Smooth muscle cell (in vitro differentiated cells): ENCODE measurements at regions not wholly inside any gene's neighbourhood (a gene's known extent, or its start where the extent isn't known, plus 50 kb on each side); places are given as distances from the start of the nearest gene placed in this dataset.

Experiments
- DNase-seq: peaks from one replicate; lab custom pipeline; 2025; ENCODE audit not compliant: unreplicated experiment; lab: John Stamatoyannopoulos, UW
- H2AFZ ChIP-seq: fragments of 200-600 bp; sonication (generic); 2 replicates; pipeline ENCODE4 v1.6.0; 2016; ENCODE audit warnings: antibody characterized with exemption, low read depth, mild to moderate bottlenecking
- H3F3A ChIP-seq: fragments of 200-600 bp; sonication (generic); 2 replicates; pipeline ENCODE4 v1.6.0; 2017; ENCODE audit warnings: antibody characterized with exemption, low read depth
- H3K27ac ChIP-seq: fragments of 200-600 bp; sonication (generic); 2 replicates; pipeline ENCODE4 v1.5.1; 2016; ENCODE audit warnings: low read depth, mild to moderate bottlenecking
- H3K27me3 ChIP-seq: fragments of 200-600 bp; sonication (generic); 2 replicates; pipeline ENCODE4 v1.6.1; 2016; ENCODE audit warnings: low read depth, mild to moderate bottlenecking
- H3K36me3 ChIP-seq: fragments of 200-600 bp; sonication (generic); 2 replicates; pipeline ENCODE4 v1.5.1; 2016; ENCODE audit warnings: low read depth
- H3K4me1 ChIP-seq: fragments of 200-600 bp; sonication (generic); 2 replicates; pipeline ENCODE4 v1.5.1; 2016; ENCODE audit warnings: low read depth
- H3K4me2 ChIP-seq: fragments of 200-600 bp; sonication (generic); 2 replicates; pipeline ENCODE4 v1.6.0; 2016; ENCODE audit warnings: mild to moderate bottlenecking
- H3K4me3 ChIP-seq: fragments of 200-600 bp; sonication (generic); 2 replicates; pipeline ENCODE4 v1.5.1; 2016; ENCODE audit warnings: mild to moderate bottlenecking
- H3K79me2 ChIP-seq: fragments of 200-600 bp; sonication (generic); 2 replicates; pipeline ENCODE4 v1.6.0; 2016; ENCODE audit warnings: low read depth, mild to moderate bottlenecking
- H3K9ac ChIP-seq: fragments of 200-600 bp; sonication (generic); 2 replicates; pipeline ENCODE4 v1.6.0; 2016; ENCODE audit warnings: low read depth
- H3K9me3 ChIP-seq: fragments of 200-600 bp; sonication (generic); replicated peaks from 2 replicates; pipeline ENCODE4 v1.5.1; 2016; ENCODE audit warnings: low read depth
- H4K20me1 ChIP-seq: fragments of 200-600 bp; sonication (generic); 2 replicates; pipeline ENCODE4 v1.6.0; 2016; ENCODE audit warnings: low read depth
- CTCF ChIP-seq: fragments of 200-600 bp; sonication (generic); IDR thresholded peaks from 2 replicates; pipeline ENCODE4 v1.5.1; 2017; ENCODE audit warnings: borderline replicate concordance, mild to moderate bottlenecking, antibody characterized with exemption; ENCODE audit not compliant: insufficient read depth, poor library complexity, severe bottlenecking
- WGBS: methylation state at CpG from one replicate; pipeline ENCODE4 v1.1.7; 2016; ENCODE audit warnings: low lambda C conversion rate; 5-methylcytosine and 5-hydroxymethylcytosine counted together

GRCh38 chr1:8166406-8166805 lies 140.3 kb upstream of the ERRFI1 start:
- Histone ChIP-seq H3K9ac (no peak overlapping the region), H3K4me1 (peaks cover 6% of the 10 kb centered on the region), H3K27ac (no peak overlapping the region), H3K4me2 (no peak overlapping the region), H3K9me3 (no peaks in the 10 kb centered on the region), H4K20me1 (no peaks in the 10 kb centered on the region), H3K36me3 (no peaks in the 10 kb centered on the region), H3K27me3 (no peaks in the 10 kb centered on the region), H2AFZ (no peak overlapping the region), H3K79me2 (no peaks in the 10 kb centered on the region), H3F3A (no peaks in the 10 kb centered on the region), H3K4me3 (no peak overlapping the region)
- 90% methylated on average over 4 of the region's 4 CpGs for WGBS
- no peak for DNase-seq
- TF ChIP-seq CTCF: no peak

GRCh38 chr1:8165595-8166360 lies 139.7 kb upstream of the ERRFI1 start:
- no peak for DNase-seq
- Histone ChIP-seq H3K27ac (no peak overlapping the region), H3K27me3 (no peaks in the 10 kb centered on the region), H3K79me2 (no peaks in the 10 kb centered on the region), H3K4me1 (peaks cover 6% of the 10 kb centered on the region), H3K4me2 (no peak overlapping the region), H3K9me3 (no peaks in the 10 kb centered on the region), H2AFZ (no peak overlapping the region), H4K20me1 (no peaks in the 10 kb centered on the region), H3K36me3 (no peaks in the 10 kb centered on the region), H3K4me3 (no peak overlapping the region), H3F3A (no peaks in the 10 kb centered on the region), H3K9ac (no peak overlapping the region)
- 86% methylated on average over 14 of the region's 14 CpGs for WGBS
- no peak for TF ChIP-seq CTCF

GRCh38 chr1:8164670-8165069 lies 138.6 kb upstream of the ERRFI1 start:
- Histone ChIP-seq H3K36me3 (no peaks in the 10 kb centered on the region), H3F3A (no peaks in the 10 kb centered on the region), H3K79me2 (no peaks in the 10 kb centered on the region), H3K27ac (no peak overlapping the region), H3K27me3 (no peaks in the 10 kb centered on the region), H3K9me3 (no peaks in the 10 kb centered on the region), H3K4me1 (peaks cover 3% of the 10 kb centered on the region), H2AFZ (no peak overlapping the region), H3K4me3 (no peak overlapping the region), H4K20me1 (no peaks in the 10 kb centered on the region), H3K9ac (no peak overlapping the region), H3K4me2 (no peak overlapping the region)
- no peak for TF ChIP-seq CTCF
- 92% methylated on average over 10 of the region's 10 CpGs for WGBS
- no peak for DNase-seq

- WGBS: 92% methylated on average over 4 of the region's 4 CpGs
- Histone ChIP-seq H3K4me2 (no peak overlapping the region), H3K27me3 (no peaks in the 10 kb centered on the region), H4K20me1 (no peaks in the 10 kb centered on the region), H3K9me3 (no peaks in the 10 kb centered on the region), H3K4me1 (no peaks in the 10 kb centered on the region), H3K79me2 (no peaks in the 10 kb centered on the region), H3F3A (no peaks in the 10 kb centered on the region), H3K36me3 (no peaks in the 10 kb centered on the region), H3K9ac (no peak overlapping the region), H3K4me3 (no peak overlapping the region), H2AFZ (no peak overlapping the region), H3K27ac (no peak overlapping the region)
- TF ChIP-seq CTCF: no peak
- no peak for DNase-seq
These were observed 136.9 kb upstream of the ERRFI1 start for GRCh38 chr1:8163039-8163438.
